Cardiac muscle cell (in vitro differentiated cells and primary cell): ENCODE measurements at regions not wholly inside any gene's neighbourhood (a gene's known extent, or its start where the extent isn't known, plus 50 kb on each side); places are given as distances from the start of the nearest gene placed in this dataset.

ENCODE experiments used
- DNase-seq, 2 donors: peaks; one replicate each; pipeline versions ENCODE4 v3.0.0 to v3.0.0-alpha.2; 2010 to 2017; ENCODE audit warnings: low read depth in 1 of 2, low spot score in 1 of 2
- H3K27ac ChIP-seq: fragments of 200-600 bp; sonication (generic); 2 replicates; pipeline ENCODE4 v1.5.1; 2016
- H3K27me3 ChIP-seq: fragments of 200-600 bp; sonication (generic); 2 replicates; pipeline ENCODE4 v1.6.0; 2016; ENCODE audit warnings: control low read depth
- H3K36me3 ChIP-seq: fragments of 200-600 bp; sonication (generic); 2 replicates; pipeline ENCODE4 v1.5.1; 2016; ENCODE audit warnings: control low read depth
- H3K4me1 ChIP-seq: fragments of 200-600 bp; sonication (generic); 2 replicates; pipeline ENCODE4 v1.8.1; 2017; ENCODE audit warnings: low read depth, mild to moderate bottlenecking, mixed run types
- H3K4me3 ChIP-seq: fragments of 200-600 bp; sonication (generic); 2 replicates; pipeline ENCODE4 v1.5.1; 2016; ENCODE audit warnings: mild to moderate bottlenecking
- H3K9me3 ChIP-seq: fragments of 200-600 bp; sonication (generic); 2 replicates; pipeline ENCODE4 v1.5.1; 2017; ENCODE audit warnings: low read depth, mild to moderate bottlenecking, control low read depth
- CTCF ChIP-seq: IDR thresholded peaks from 2 replicates; pipeline ENCODE4 v1.5.1; 2012; ENCODE audit warnings: low read depth, mild to moderate bottlenecking, low read length

- no peak for TF ChIP-seq CTCF
- H3K4me3 ChIP-seq = no peak overlapping the region
- no peaks in the 10 kb centered on the region for H3K27me3 ChIP-seq
- DNase-seq = no peak
- no peaks in the 10 kb centered on the region for H3K9me3 ChIP-seq
- H3K36me3 ChIP-seq = no peaks in the 10 kb centered on the region
- H3K27ac ChIP-seq = no peak overlapping the region
- H3K4me1 ChIP-seq = peaks cover 10% of the 10 kb centered on the region
Measured at GRCh38 chr10:3413937-3414666, 241.5 kb upstream of the PITRM1 start.

GRCh38 chr10:3412646-3413045, 240.1 kb upstream of the PITRM1 start:
- H3K9me3 ChIP-seq = no peaks in the 10 kb centered on the region
- H3K36me3 ChIP-seq = no peaks in the 10 kb centered on the region
- no peak for TF ChIP-seq CTCF
- no peaks in the 10 kb centered on the region for H3K27me3 ChIP-seq
- H3K27ac ChIP-seq = no peak overlapping the region
- no peaks in the 10 kb centered on the region for H3K4me1 ChIP-seq
- DNase-seq = no peak
- no peak overlapping the region for H3K4me3 ChIP-seq

- no peaks in the 10 kb centered on the region for H3K27me3 ChIP-seq
- no peaks in the 10 kb centered on the region for H3K9me3 ChIP-seq
- no peak for TF ChIP-seq CTCF
- no peaks in the 10 kb centered on the region for H3K4me1 ChIP-seq
- no peak for DNase-seq
- H3K36me3 ChIP-seq = no peaks in the 10 kb centered on the region
- no peak overlapping the region for H3K4me3 ChIP-seq
- no peak overlapping the region for H3K27ac ChIP-seq
Measured at GRCh38 chr10:3412071-3412582, 239.5 kb upstream of the PITRM1 start.

- Histone ChIP-seq H3K9me3 (no peaks in the 10 kb centered on the region), H3K4me3 (no peak overlapping the region), H3K4me1 (no peaks in the 10 kb centered on the region), H3K27ac (no peak overlapping the region), H3K36me3 (no peaks in the 10 kb centered on the region), H3K27me3 (no peaks in the 10 kb centered on the region)
- DNase-seq = no peak
- TF ChIP-seq CTCF = no peak
Measured at GRCh38 chr10:3411044-3411443, 238.5 kb upstream of the PITRM1 start.

GRCh38 chr10:3409928-3410327, 237.3 kb upstream of the PITRM1 start:
- Histone ChIP-seq H3K36me3 (no peaks in the 10 kb centered on the region), H3K27ac (no peak overlapping the region), H3K4me3 (no peak overlapping the region), H3K27me3 (no peaks in the 10 kb centered on the region), H3K4me1 (no peaks in the 10 kb centered on the region), H3K9me3 (no peaks in the 10 kb centered on the region)
- no peak for DNase-seq
- no peak for TF ChIP-seq CTCF
